ENCODE measurements at regions not wholly inside any gene's neighbourhood (a gene's known extent, or its start where the extent isn't known, plus 50 kb on each side); places are given as distances from the start of the nearest gene placed in this dataset.

DNA sequence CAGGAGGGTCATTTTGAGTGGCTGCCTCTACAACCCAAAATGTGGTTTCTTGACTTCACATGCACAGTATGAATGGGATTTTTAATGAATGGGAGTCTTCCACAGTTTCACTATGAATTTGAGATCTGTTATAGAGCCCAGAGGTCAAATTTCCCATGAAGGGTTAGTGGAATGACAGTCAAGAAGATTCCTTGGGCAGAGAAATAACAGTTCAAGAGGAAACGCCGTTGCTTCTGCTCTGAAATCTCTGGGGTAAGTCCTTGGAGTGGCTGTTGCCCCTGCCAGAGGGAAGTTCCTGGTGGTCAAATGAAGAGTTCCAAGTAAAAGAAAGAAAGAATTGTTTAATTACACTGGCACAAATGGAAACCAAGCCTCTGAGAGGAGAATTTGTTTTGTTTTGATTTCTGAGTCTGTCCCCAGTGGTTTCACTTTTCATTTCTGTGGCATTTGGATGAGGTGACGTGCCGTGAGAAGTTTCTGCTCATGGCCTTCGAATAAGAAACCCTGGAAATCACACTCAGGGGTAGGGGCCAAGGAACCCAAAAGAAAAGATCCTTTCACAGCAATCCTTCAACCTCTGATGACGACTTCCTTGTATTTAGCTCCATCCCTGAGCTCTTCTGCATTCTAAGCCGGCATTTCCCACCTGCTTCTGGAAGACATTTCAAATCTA is 77.5 kb upstream of the IL12A start:
- TF ChIP-seq, protein P1, sequence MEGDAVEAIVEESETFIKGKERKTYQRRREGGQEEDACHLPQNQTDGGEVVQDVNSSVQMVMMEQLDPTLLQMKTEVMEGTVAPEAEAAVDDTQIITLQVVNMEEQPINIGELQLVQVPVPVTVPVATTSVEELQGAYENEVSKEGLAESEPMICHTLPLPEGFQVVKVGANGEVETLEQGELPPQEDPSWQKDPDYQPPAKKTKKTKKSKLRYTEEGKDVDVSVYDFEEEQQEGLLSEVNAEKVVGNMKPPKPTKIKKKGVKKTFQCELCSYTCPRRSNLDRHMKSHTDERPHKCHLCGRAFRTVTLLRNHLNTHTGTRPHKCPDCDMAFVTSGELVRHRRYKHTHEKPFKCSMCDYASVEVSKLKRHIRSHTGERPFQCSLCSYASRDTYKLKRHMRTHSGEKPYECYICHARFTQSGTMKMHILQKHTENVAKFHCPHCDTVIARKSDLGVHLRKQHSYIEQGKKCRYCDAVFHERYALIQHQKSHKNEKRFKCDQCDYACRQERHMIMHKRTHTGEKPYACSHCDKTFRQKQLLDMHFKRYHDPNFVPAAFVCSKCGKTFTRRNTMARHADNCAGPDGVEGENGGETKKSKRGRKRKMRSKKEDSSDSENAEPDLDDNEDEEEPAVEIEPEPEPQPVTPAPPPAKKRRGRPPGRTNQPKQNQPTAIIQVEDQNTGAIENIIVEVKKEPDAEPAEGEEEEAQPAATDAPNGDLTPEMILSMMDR (IDR thresholded peaks at IDR 0.05; ENCODE audit: control insufficient read depth, insufficient read depth, low read depth, low read length, missing control alignments) = no peak
- DNase-seq (ENCODE audit: low read depth) = no peak
- H3K4me3 ChIP-seq (ENCODE audit: control insufficient read depth, low read depth, low read length) = no peak overlapping the region

DNA sequence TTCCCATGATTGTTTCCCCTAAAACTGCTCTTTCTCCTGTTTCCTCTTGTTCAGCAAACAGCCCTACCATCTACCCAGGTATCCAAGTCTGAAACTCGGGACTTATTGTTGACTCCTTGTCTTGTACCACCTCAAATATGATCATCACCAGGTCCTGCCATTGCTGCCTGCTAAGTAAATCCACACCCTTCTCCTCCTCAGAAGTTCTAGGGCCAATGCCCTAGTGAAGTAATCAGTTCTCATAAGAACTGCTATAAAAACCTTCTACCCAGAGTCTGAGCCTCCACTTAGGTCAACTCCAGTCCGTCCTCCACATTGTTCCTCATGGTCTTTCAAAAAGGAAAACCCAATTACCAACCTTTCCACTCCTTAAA is 77.0 kb upstream of the IL12A start:
- no peak for DNase-seq (ENCODE audit: low read depth)
- H3K4me3 ChIP-seq (ENCODE audit: control insufficient read depth, low read depth, low read length) = no peak overlapping the region
- TF ChIP-seq, protein P1 (IDR thresholded peaks at IDR 0.05; ENCODE audit: control insufficient read depth, insufficient read depth, low read depth, low read length, missing control alignments) = no peak

DNA sequence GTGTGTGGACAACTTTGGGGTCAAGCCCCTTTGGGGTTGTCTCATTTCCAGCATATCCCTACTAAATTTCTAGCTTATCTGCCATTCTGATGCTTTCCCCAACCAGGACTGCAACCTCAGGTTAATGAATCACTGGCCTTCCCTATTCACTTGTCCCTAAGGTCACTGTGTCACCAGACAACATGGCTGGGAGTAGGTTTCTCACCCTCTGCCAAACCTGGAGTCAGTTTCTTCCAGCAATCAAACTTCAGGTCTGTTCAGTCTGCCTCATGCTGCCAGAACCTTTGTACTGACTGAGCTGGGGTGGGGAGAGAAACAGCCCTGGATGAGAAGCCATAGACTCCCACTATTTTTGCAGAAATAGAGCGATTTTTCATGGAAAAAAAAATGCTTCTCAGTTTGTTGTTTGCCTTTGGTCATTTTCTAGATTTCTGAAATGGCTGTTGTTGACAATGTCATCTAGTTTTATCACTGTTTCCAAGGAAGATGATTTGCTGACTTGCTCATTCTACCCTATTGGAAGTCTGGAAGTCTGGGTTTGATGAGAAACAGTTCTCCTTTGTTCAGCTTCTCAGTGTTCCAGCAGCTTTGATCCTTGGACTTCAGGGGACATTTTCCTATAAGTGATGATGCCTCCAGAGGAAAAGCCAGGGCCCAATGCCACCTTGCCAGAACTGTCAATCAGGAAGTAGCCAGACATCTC is 74.8 kb upstream of the IL12A start:
- H3K4me3 ChIP-seq (ENCODE audit: control insufficient read depth, low read depth, low read length) = no peak overlapping the region
- TF ChIP-seq, protein P1 (IDR thresholded peaks at IDR 0.05; ENCODE audit: control insufficient read depth, insufficient read depth, low read depth, low read length, missing control alignments) = no peak
- no peak for DNase-seq (ENCODE audit: low read depth)

DNA sequence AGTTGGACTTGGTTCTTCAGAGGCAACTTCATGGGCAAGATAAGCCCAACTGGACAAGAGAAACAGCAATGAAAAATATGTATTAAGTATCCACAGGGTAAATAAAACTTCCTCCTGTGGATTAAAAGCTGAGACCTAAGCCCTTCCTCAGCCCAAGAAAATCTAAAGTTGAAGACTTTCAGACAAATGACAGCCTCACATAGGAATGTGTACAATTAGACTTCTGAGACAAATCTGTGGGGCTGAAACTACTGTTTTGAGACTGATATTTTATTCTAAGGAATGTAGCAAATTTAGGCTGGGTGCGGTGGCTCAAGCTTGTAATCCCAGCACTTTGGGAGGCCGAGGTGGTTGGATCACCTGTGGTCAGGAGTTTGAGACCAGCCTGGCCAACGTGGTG is 74.2 kb upstream of the IL12A start:
- DNase-seq (ENCODE audit: low read depth) = no peak
- TF ChIP-seq, protein P1 (IDR thresholded peaks at IDR 0.05; ENCODE audit: control insufficient read depth, insufficient read depth, low read depth, low read length, missing control alignments) = no peak
- H3K4me3 ChIP-seq (ENCODE audit: control insufficient read depth, low read depth, low read length) = no peak overlapping the region

DNA sequence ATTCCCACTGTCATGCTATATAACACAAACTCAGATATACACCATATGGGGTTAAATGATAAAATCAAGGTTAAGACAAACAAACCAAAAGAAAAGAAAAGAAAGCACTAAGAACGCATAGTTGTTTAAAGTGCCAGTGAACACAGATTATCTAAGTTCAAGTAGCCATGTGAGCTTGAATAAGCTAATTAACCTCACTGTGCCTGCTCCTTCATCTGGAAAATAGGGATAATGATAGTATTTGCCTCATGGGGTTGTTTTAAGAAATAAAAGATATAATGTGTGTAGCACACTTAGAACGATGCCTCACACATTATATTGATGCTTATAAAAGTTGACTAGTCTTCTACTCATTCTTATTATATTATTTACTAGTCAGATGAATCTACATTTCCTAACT is 72.6 kb upstream of the IL12A start:
- no peak for DNase-seq (ENCODE audit: low read depth)
- no peak overlapping the region for H3K4me3 ChIP-seq (ENCODE audit: control insufficient read depth, low read depth, low read length)
- TF ChIP-seq, protein P1 (IDR thresholded peaks at IDR 0.05; ENCODE audit: control insufficient read depth, insufficient read depth, low read depth, low read length, missing control alignments) = no peak

DNA sequence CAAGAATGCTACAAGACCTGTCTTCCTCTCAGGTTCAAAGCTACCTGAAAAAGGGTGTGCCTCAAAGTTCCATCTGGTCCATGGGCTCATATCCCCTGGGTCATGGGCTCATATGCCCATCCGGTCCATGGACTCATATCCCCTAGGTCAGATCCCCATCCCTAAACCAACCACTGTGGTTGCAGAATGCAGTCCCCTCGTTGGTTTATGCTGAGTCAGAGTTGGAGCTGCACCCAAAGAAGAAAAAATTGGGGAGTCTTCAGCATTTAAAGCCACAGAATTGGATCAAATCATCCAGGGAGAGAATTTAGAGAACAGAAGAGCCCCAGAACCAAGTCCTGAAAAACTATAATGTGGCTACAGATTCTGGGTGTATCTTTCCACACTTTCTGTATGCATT is 71.5 kb upstream of the IL12A start:
- H3K4me3 ChIP-seq (ENCODE audit: control insufficient read depth, low read depth, low read length) = no peak overlapping the region
- TF ChIP-seq, protein P1 (IDR thresholded peaks at IDR 0.05; ENCODE audit: control insufficient read depth, insufficient read depth, low read depth, low read length, missing control alignments) = no peak
- no peak for DNase-seq (ENCODE audit: low read depth)
